Hypothalamus (tissue), 51 donors: ENCODE measurements at regions not wholly inside any gene's neighbourhood (a gene's known extent, or its start where the extent isn't known, plus 50 kb on each side); places are given as distances from the start of the nearest gene placed in this dataset.
A peak's percentile ranks its signal among the peaks of the same experiment; 100 is the strongest.

ENCODE experiments used
- DNase-seq, 51 donors: peaks; one replicate each; lab custom pipeline; 2025; lab: John Stamatoyannopoulos, UW

GRCh38 chr10:33533612-33534011, 199.1 kb upstream of the NRP1 start:
- DNase-seq: no peak

- no peak for DNase-seq
Observed at GRCh38 chr10:33532901-33533300, 198.4 kb upstream of the NRP1 start.

- DNase-seq: no peak
Observed at GRCh38 chr10:33529234-33529633, 194.8 kb upstream of the NRP1 start.

DNA sequence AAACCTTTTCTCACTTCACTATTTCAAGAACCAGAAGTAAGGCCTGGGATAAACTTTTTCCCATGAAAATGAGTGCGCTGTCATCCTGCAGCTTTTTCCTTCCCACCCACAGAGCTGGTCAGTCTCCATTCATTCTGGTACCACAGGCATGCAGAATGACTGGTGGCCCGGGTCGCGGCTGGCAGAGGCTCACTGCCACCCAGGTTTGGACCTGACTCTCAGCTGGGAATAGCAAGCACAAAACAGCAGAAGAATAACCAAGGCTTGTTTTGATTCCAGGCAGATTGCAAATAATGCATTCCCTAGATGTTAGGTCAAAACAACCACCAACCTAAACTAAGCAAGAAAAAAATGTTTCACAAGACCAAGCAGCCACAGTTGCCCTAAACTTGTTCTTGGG, 190.5 kb upstream of the NRP1 start:
- no peak for DNase-seq

DNA sequence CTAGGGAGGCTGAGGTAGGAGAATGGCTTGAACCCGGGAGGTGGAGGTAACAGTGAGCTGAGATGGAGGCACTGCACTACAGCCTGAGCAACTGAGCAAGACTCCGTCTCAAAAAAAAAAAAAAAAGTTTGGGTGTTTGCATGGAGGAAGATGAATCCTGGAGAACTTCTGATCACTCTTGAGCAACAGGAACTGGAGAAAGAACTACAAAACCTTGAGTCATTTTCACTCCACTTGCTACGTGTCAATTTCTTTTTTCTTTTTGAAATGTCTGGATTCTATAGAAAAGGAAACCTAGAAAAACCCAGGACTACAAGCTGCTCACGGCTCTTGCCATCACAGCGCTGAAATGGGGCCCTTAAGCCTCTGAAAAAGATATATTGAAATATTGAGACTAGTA, 189.6 kb upstream of the NRP1 start:
- no peak for DNase-seq

GRCh38 chr10:33523236-33523792, 188.8 kb upstream of the NRP1 start:
- DNase-seq: no peak

DNA sequence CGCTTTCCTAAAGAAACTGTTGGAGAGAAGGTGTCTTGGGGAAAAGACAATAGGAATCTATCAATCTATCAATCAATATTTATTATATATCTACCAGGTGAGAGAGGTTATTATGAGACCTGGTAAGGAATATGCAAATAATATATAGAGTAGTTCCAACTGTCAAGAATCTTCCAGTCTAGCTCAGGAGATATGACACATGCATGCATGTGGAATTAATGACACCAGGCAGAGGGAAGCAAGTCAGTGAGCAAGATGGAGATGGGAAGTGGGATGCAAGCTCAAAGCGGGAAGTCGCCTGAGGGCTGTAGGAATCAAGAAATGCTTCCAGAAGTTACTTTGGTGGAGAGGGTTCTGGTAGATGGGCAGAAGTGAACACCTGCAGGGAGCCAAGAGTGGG, 187.4 kb upstream of the NRP1 start:
- no peak for DNase-seq

GRCh38 chr10:33521062-33521461, 186.6 kb upstream of the NRP1 start:
- no peak for DNase-seq

DNA sequence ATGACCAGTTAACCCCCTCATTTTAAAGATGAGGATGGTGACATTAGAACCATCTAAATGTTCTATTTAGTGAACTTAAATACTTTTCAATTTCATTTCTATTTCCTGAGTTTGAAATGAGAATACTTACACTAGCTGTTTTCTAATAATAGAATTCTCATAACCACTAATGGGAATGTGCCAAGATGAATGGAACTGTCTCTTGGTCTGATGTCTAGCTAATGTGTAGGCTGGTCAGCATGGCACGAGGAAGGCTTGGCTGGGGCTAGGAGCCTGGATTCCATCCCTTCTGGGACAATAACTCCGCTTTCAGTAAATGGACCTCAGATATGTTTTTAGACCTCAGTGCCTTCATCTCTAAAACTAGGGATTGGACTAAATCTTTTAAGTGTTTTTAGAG, 185.8 kb upstream of the NRP1 start:
- no peak for DNase-seq

- DNase-seq: no peak
Observed at GRCh38 chr10:33519130-33519860, 184.8 kb upstream of the NRP1 start.

- no peak for DNase-seq
Observed at GRCh38 chr10:33510206-33510605, 175.7 kb upstream of the NRP1 start.

- DNase-seq: peak in 1 of 51 donors; percentile 0
Observed at GRCh38 chr10:33509231-33509831, 174.9 kb upstream of the NRP1 start.

GRCh38 chr10:33507662-33508425, 173.4 kb upstream of the NRP1 start:
- DNase-seq: no peak

- DNase-seq: no peak
Observed at GRCh38 chr10:33506838-33507661, 172.6 kb upstream of the NRP1 start.

DNA sequence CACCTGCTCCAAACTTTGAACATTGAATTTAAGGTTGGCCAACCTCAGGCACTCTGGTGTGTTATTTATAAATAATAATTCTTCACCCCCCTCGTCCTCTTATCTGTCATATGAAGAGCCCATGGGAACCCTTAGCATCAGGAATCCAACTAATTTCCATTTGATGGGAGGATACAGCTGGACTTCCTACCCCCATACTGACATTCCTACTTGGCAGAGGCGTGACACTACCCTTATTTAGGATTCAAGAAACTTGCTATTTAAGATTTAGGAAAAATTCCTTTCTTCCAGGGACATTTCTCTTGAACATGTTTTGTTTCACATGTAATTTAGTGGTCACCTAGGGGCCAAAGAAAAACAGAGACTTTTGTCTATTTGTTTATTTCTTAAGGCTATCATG, 171.9 kb upstream of the NRP1 start:
- no peak for DNase-seq

DNA sequence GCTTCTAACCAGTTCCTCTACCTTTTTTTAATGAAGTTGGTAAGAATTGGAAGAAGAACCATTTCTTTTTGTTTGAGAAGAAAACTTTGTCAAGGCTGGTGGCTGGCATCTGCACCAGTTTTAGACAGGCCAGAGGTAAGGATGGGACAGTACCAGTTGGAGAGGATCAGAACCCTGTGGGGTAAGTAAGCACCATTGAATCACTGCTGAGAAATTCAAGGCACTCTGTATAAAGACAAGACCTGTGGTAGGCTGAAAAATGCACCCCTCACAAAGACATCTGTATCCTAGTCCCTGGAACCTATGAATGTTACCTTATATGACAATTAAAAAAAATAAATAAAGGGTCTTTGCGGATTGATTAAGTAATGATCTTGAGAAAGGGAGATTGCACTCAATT, 166.7 kb upstream of the NRP1 start:
- no peak for DNase-seq

DNA sequence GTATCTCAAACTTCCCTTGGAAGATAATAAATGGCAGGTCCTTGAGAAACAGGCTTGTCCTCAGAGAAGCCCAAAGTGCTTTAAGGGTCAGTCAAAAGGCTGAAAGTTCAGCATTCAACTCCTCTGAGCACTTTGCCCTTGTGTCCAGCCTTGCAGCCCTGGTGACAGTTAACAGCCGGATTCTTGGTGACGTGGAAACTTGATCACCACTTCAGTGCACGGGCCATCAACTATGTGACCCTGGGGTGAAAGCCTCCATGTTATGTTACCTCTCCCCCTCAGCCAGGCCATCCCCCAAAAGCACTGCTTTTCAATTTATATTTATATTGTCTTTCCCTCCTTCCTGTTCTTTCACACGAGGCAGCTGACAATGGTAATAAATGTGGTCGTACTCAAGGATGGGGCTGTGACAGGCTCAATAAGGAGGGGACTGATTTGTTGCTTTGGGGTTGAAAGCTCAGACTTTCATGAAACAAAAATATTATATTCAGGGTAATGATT, 164.0 kb upstream of the NRP1 start:
- no peak for DNase-seq

DNA sequence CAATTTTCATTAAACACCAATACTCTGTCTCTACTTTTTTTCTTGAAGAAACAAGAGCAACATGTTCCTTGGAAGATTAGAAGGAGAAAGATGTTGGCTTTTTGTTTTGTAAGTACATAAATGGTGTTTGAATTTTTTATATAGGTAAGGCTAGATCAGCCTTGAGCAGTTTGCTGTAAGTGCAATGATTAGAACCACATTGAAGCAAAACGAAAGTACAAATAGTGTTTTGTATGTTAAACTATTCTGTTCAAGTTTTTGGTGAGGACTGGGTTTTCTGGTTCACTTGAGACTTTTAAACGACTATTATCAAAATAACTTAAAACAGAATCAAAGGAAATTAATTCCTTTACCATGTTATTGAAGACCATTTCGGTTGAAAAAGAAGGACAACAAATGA, 162.9 kb upstream of the NRP1 start:
- DNase-seq: no peak

- DNase-seq: no peak
Observed at GRCh38 chr10:33496096-33496495, 161.6 kb upstream of the NRP1 start.

DNA sequence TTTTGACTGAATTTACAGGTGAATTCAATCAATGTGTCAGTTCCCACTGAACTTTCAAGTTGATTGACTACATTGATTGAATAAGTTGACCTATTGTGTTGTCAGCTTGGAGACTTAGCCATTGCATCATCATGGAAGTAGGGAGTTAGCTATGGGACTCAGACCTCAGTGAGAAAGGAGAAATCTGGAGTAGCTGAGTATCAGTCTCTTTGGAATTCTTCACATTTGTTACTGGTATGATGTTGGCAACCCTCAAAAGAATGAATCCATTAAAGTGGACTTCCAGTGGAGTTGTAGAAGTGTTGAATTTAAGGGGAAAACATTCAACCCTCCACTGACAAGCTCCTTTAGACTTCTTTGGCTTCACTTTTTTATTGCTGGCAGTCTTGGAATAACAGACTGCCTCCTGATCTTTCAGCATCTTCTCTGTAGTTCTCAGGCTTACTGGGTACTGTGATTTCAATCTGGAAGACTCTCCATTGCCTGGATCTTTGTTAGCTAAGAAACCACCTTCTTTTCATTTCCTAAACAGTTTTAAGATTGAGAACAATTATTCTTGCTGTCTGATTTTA, 160.3 kb upstream of the NRP1 start:
- DNase-seq: no peak
